ENCODE measurements at regions not wholly inside any gene's neighbourhood (a gene's known extent, or its start where the extent isn't known, plus 50 kb on each side); places are given as distances from the start of the nearest gene placed in this dataset.

GRCh38 chr10:110363572-110364411 lies 59.1 kb upstream of the SMNDC1 start:
- peaks cover 18% of the 10 kb centered on the region for H3K4me1 ChIP-seq (ENCODE audit: control insufficient read depth, insufficient read depth, low read length)
- no peak overlapping the region for H3K9ac ChIP-seq (ENCODE audit: low read length)
- no peak overlapping the region for H3K4me3 ChIP-seq (ENCODE audit: low read depth, low read length)
- no peak overlapping the region for H3K27ac ChIP-seq (ENCODE audit: low read depth, low read length)
- H3K36me3 ChIP-seq (ENCODE audit: control insufficient read depth, insufficient read depth, low read length): no peaks in the 10 kb centered on the region
- H3K27me3 ChIP-seq (ENCODE audit: control insufficient read depth, insufficient read depth, low read length): no peaks in the 10 kb centered on the region
- no peaks in the 10 kb centered on the region for H3K9me3 ChIP-seq (ENCODE audit: control insufficient read depth, insufficient read depth, low read depth, low read length)

GRCh38 chr10:110364531-110364937 lies 59.8 kb upstream of the SMNDC1 start:
- Histone ChIP-seq H3K36me3 (ENCODE audit: control insufficient read depth, insufficient read depth, low read length) (no peaks in the 10 kb centered on the region), H3K9me3 (ENCODE audit: control insufficient read depth, insufficient read depth, low read depth, low read length) (no peaks in the 10 kb centered on the region), H3K27me3 (ENCODE audit: control insufficient read depth, insufficient read depth, low read length) (no peaks in the 10 kb centered on the region), H3K4me3 (ENCODE audit: low read depth, low read length) (no peak overlapping the region), H3K27ac (ENCODE audit: low read depth, low read length) (no peak overlapping the region), H3K9ac (ENCODE audit: low read length) (no peak overlapping the region), H3K4me1 (ENCODE audit: control insufficient read depth, insufficient read depth, low read length) (peaks cover 10% of the 10 kb centered on the region; the same call in 1 of the 2 replicates)

- Histone ChIP-seq H3K4me1 (ENCODE audit: control insufficient read depth, insufficient read depth, low read length) (peaks cover 8% of the 10 kb centered on the region; the same call in 1 of the 2 replicates), H3K36me3 (ENCODE audit: control insufficient read depth, insufficient read depth, low read length) (no peaks in the 10 kb centered on the region), H3K9me3 (ENCODE audit: control insufficient read depth, insufficient read depth, low read depth, low read length) (no peaks in the 10 kb centered on the region), H3K4me3 (ENCODE audit: low read depth, low read length) (no peak overlapping the region), H3K9ac (ENCODE audit: low read length) (no peak overlapping the region), H3K27me3 (ENCODE audit: control insufficient read depth, insufficient read depth, low read length) (no peaks in the 10 kb centered on the region), H3K27ac (ENCODE audit: low read depth, low read length) (no peak overlapping the region)
These were observed 60.8 kb upstream of the SMNDC1 start for GRCh38 chr10:110365356-110366143.

- peaks cover 8% of the 10 kb centered on the region; the same call in 1 of the 2 replicates for H3K4me1 ChIP-seq (ENCODE audit: control insufficient read depth, insufficient read depth, low read length)
- no peaks in the 10 kb centered on the region for H3K36me3 ChIP-seq (ENCODE audit: control insufficient read depth, insufficient read depth, low read length)
- H3K9ac ChIP-seq (ENCODE audit: low read length): no peak overlapping the region
- H3K27ac ChIP-seq (ENCODE audit: low read depth, low read length): no peak overlapping the region
- H3K9me3 ChIP-seq (ENCODE audit: control insufficient read depth, insufficient read depth, low read depth, low read length): no peaks in the 10 kb centered on the region
- H3K27me3 ChIP-seq (ENCODE audit: control insufficient read depth, insufficient read depth, low read length): no peaks in the 10 kb centered on the region
- H3K4me3 ChIP-seq (ENCODE audit: low read depth, low read length): no peak overlapping the region
These were observed 61.9 kb upstream of the SMNDC1 start for GRCh38 chr10:110366635-110367034.

- no peak overlapping the region for H3K9ac ChIP-seq (ENCODE audit: low read length)
These were observed 63.3 kb upstream of the SMNDC1 start for GRCh38 chr10:110368002-110368401.

GRCh38 chr10:110368556-110368955 lies 63.8 kb upstream of the SMNDC1 start:
- Histone ChIP-seq H3K4me3 (ENCODE audit: low read depth, low read length) (no peak overlapping the region), H3K4me1 (ENCODE audit: control insufficient read depth, insufficient read depth, low read length) (peaks cover 17% of the 10 kb centered on the region), H3K27ac (ENCODE audit: low read depth, low read length) (no peak overlapping the region), H3K9ac (ENCODE audit: low read length) (no peak overlapping the region), H3K27me3 (ENCODE audit: control insufficient read depth, insufficient read depth, low read length) (no peaks in the 10 kb centered on the region), H3K36me3 (ENCODE audit: control insufficient read depth, insufficient read depth, low read length) (no peaks in the 10 kb centered on the region), H3K9me3 (ENCODE audit: control insufficient read depth, insufficient read depth, low read depth, low read length) (no peaks in the 10 kb centered on the region)

More at GRCh38 chr10:110368002-110368401, 63.3 kb upstream of the SMNDC1 start:
- peaks cover 15% of the 10 kb centered on the region for H3K4me1 ChIP-seq (ENCODE audit: control insufficient read depth, insufficient read depth, low read length)
- no peaks in the 10 kb centered on the region for H3K27me3 ChIP-seq (ENCODE audit: control insufficient read depth, insufficient read depth, low read length)
- no peak overlapping the region for H3K4me3 ChIP-seq (ENCODE audit: low read depth, low read length)
- no peaks in the 10 kb centered on the region for H3K9me3 ChIP-seq (ENCODE audit: control insufficient read depth, insufficient read depth, low read depth, low read length)
- no peak overlapping the region for H3K27ac ChIP-seq (ENCODE audit: low read depth, low read length)
- H3K36me3 ChIP-seq (ENCODE audit: control insufficient read depth, insufficient read depth, low read length): no peaks in the 10 kb centered on the region

GRCh38 chr10:110370006-110370405 lies 65.3 kb upstream of the SMNDC1 start:
- Histone ChIP-seq H3K36me3 (ENCODE audit: control insufficient read depth, insufficient read depth, low read length) (no peaks in the 10 kb centered on the region), H3K9me3 (ENCODE audit: control insufficient read depth, insufficient read depth, low read depth, low read length) (no peaks in the 10 kb centered on the region), H3K4me3 (ENCODE audit: low read depth, low read length) (no peak overlapping the region), H3K27ac (ENCODE audit: low read depth, low read length) (no peak overlapping the region), H3K9ac (ENCODE audit: low read length) (no peak overlapping the region), H3K27me3 (ENCODE audit: control insufficient read depth, insufficient read depth, low read length) (no peaks in the 10 kb centered on the region), H3K4me1 (ENCODE audit: control insufficient read depth, insufficient read depth, low read length) (peaks cover 17% of the 10 kb centered on the region)

- peaks cover 17% of the 10 kb centered on the region for H3K4me1 ChIP-seq (ENCODE audit: control insufficient read depth, insufficient read depth, low read length)
- H3K9me3 ChIP-seq (ENCODE audit: control insufficient read depth, insufficient read depth, low read depth, low read length): no peaks in the 10 kb centered on the region
- no peak overlapping the region for H3K4me3 ChIP-seq (ENCODE audit: low read depth, low read length)
- no peaks in the 10 kb centered on the region for H3K36me3 ChIP-seq (ENCODE audit: control insufficient read depth, insufficient read depth, low read length)
- H3K9ac ChIP-seq (ENCODE audit: low read length): no peak overlapping the region
- H3K27me3 ChIP-seq (ENCODE audit: control insufficient read depth, insufficient read depth, low read length): no peaks in the 10 kb centered on the region
- no peak overlapping the region for H3K27ac ChIP-seq (ENCODE audit: low read depth, low read length)
These were observed 67.9 kb upstream of the SMNDC1 start for GRCh38 chr10:110372656-110373055.

GRCh38 chr10:110373059-110373458 lies 68.3 kb upstream of the SMNDC1 start:
- Histone ChIP-seq H3K9ac (ENCODE audit: low read length) (no peak overlapping the region), H3K9me3 (ENCODE audit: control insufficient read depth, insufficient read depth, low read depth, low read length) (no peaks in the 10 kb centered on the region), H3K4me3 (ENCODE audit: low read depth, low read length) (no peak overlapping the region), H3K27ac (ENCODE audit: low read depth, low read length) (no peak overlapping the region), H3K27me3 (ENCODE audit: control insufficient read depth, insufficient read depth, low read length) (no peaks in the 10 kb centered on the region), H3K36me3 (ENCODE audit: control insufficient read depth, insufficient read depth, low read length) (no peaks in the 10 kb centered on the region), H3K4me1 (ENCODE audit: control insufficient read depth, insufficient read depth, low read length) (peaks cover 14% of the 10 kb centered on the region)

- no peaks in the 10 kb centered on the region for H3K9me3 ChIP-seq (ENCODE audit: control insufficient read depth, insufficient read depth, low read depth, low read length)
- peaks cover 9% of the 10 kb centered on the region for H3K4me1 ChIP-seq (ENCODE audit: control insufficient read depth, insufficient read depth, low read length)
- no peak overlapping the region for H3K9ac ChIP-seq (ENCODE audit: low read length)
- no peak overlapping the region for H3K4me3 ChIP-seq (ENCODE audit: low read depth, low read length)
- no peaks in the 10 kb centered on the region for H3K27me3 ChIP-seq (ENCODE audit: control insufficient read depth, insufficient read depth, low read length)
- H3K36me3 ChIP-seq (ENCODE audit: control insufficient read depth, insufficient read depth, low read length): no peaks in the 10 kb centered on the region
- no peak overlapping the region for H3K27ac ChIP-seq (ENCODE audit: low read depth, low read length)
These were observed 69.3 kb upstream of the SMNDC1 start for GRCh38 chr10:110373857-110374654.

Data from HUES6 (cell line).